ENCODE measurements at regions not wholly inside any gene's neighbourhood (a gene's known extent, or its start where the extent isn't known, plus 50 kb on each side); places are given as distances from the start of the nearest gene placed in this dataset.
"Not testable (repeated sequence)": the region's sequence is repeated elsewhere in the genome, so short reads cannot be mapped to it uniquely, and the experiment has no call there.

DNA sequence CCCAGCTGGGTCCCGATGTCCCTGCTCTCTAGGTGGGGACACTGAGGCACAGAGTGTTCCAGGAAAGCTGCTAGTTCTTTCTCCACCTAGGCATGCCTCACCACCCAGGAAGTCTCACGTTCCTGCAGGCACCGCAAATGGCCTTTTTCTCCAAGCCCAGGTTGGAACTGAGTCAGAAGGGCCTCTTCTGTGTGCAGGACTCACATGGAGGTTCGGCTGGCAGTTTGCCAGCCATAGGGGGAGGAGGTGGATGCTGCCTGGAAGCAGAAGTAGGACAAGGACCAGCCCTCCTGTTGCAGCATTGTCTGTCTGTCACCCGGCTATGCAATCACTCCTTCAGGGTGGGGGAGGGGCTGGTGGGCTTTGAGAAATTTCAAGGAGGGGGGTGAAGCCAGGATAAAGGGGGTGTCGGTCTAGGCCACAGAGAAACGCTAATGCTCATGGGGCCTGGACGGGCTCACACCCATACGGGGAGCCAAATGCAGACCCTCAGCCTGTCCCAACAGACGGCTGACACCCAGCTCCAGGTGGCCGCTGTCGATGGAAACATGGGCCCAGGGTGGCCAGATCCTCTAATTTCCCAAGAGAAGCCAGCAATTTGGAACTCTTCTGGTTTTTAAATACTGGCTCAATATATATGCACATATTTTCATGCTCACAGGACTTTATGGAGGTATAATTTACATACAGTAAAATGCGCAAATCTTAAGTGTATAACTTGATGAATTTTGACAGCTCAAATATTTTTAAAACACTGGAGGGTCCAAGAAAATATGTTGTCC lies 120.5 kb downstream of the PHETA1 start:
- DNase-seq, result peak; percentile 69 to 82 (median 74)

DNA sequence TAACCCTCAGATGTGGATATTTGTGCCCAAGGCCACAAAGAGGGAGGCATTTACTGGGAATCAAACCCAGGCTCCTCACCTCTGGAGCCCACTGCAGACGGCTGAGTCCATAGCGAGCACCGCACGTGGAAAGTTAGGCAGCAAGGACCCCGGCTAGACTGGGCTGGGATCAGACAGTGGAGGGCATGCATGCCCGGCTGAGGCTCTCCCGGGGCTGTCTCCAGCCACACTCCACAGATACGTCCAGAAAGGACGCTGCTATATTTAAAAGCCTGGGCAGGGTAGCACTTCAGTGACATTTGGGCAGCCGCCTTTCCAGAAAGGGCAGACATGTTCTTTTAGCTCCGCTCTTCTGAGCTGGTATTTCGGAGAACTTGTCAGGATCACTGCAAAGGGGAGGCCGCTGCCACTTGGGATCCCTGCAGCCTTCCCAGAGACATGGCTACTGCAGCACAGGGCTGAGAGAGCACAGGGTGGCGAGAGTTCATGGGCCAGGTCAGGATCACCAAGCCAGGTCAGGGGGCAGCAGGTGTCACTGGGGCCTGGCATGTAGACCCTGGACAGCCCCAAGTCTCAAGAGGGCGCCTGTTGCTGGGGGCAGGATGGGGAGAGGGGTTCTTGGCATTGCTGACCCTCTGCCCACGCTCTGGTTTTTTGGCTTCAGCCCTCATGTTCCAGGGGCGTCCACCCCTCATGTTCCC lies 121.7 kb downstream of the PHETA1 start:
- DNase-seq, result no peak

DNA sequence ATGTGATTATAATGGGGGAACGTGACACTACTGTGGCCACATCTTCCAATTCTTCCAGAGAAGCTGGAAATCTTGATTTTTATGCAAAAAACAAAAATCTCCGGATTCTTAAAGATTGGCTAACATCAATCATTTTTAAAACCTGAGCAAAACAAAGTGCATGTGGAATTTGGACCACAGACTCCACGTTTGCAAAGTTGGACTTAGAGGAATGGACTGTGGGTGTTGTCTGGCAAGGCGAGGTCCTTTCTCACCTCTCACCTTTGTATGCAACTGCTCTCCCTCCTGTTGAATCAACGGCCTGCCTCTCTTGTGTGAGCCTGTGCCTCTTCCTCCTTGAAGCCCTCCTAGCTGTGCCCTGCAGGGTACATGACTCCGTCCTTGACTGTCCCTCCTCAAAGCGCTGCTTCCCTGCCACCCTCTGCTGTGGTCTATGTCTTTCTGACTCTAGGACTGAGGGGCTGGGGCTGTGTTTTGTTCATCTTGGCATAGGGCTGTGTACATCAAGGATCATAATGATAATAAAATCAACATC lies 122.4 kb downstream of the PHETA1 start:
- DNase-seq, result no peak

DNA sequence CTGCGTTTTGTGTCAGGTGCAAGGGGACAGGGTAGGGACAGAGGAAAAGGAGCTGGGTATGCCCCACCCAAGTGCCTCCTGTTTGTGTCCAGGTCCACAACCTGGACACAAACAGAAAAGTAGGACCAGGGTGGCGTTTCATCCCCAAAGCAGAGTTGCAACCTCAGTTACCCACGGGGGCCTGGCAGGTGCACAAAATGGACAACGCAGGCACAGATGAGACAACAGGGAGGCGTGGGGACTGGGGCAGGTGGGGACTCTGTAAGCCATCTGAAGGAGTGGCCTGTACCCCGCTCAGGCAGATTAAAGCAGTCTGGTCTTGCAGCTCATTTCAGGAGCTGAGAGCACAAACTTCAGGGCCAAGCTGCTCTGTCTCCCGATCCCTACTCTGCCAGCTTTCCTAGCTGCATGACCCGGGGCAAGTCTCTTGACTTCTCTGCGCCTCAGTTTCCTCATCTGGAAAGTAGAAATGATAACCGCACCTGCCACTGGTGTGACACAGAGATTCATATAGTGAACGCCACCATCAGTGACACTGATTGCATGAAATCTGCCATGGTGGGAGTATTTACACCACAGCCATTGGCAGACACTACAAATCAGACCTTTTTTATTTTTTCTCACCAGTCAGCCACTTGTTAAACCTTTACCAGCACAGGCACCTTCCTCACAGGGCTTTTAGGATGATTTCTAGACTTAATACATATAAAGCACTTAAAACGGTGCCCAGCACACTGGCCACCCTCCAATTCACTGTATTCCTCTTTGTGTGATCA lies 123.0 kb downstream of the PHETA1 start:
- no peak for DNase-seq

DNA sequence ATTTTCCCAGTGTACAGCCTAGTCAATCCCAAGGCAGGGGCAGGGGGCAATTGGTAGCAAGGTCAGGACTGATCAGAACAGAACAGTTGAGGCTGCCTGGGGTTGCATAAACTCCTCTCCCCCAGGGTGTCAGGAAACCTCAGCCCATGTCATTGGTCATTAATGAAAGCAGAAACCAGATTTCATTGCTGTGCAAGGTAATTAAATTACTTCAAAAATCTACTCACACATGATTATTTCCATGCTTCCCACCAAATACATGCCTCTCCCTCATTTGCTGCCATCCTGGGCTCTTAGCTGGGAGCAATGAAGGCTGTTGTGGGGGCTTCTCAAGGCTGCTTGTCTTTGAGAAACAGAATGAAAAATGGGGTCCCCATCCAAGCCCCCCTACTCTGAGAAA lies 124.2 kb downstream of the PHETA1 start:
- no peak for DNase-seq

DNA sequence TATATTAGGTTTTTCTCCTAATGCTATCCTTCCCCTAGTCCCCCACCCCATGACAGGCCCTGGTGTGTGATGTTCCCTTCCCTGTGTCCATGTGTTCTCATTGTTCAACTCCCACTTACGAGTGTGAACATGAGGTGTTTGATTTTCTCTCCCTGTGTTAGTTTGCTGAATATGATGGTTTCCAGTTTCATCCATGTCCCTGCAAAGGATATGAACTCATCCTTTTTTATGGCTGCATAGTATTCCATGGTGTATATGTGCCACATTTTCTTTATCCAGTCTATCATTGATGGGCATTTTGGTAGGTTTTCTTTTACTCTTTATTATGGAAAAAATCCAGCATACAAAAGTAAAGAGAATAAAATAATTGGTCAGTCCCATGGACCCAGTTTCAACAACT lies 126.1 kb downstream of the PHETA1 start:
- not testable (repeated sequence) for DNase-seq

DNA sequence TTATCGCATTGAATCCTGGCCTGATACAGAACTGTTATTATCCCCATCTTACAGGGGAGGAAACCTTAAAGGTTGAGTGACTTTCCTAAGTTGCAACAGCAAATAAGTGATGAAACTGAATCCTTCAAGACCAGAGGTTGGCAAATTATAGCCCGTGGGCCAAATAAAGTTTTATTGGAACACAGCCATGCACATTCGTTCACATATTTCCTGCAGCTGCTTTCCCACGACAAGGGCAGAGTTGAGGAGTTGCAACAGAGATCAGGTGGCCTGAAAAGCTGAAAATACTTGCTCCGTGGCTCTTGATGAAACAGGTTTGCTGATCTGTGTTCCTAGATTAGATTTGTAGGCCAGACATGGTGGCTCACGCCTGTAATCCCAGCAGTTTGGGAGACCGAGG lies 126.7 kb downstream of the PHETA1 start:
- peak in 1 of 3 donors; percentile 28 for DNase-seq

DNA sequence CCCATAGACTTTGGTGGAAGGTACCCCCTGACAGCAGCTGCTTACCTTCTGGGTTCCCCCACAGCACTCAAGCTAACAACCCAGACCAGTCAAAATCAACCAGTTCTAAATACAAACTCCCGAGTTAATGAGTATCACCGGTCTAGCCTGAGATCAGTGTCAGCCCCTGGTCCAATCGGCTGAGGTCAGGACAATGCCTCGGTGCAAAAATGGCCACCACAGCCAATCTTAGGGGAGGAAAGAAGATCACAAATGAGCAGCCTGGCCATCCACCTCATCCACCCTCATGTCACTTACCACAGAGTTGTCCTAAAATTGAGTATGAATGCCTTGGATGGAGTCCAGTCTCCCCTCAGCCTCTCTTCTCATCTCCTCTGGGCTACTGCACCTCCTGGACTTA lies 128.5 kb downstream of the PHETA1 start:
- no peak for DNase-seq

DNA sequence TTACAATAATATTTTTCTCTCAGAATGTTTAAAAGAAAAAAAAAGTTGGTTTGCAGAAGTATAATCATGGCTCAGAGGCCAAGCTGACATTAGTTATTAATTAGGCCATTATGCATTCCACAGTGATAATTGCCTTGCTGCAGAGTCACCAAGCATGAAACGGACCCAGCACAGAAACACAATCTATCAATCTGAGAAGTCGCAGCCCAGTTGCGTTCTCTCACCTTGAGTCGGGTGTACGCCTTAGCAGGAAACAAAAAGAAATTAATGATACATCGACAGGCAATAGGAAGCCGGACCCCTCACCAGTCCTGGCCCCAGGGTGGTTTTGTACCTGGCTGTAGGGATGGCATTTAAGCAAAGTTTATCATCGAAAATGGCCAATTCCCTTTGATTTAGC lies 129.7 kb downstream of the PHETA1 start:
- no peak for DNase-seq

DNA sequence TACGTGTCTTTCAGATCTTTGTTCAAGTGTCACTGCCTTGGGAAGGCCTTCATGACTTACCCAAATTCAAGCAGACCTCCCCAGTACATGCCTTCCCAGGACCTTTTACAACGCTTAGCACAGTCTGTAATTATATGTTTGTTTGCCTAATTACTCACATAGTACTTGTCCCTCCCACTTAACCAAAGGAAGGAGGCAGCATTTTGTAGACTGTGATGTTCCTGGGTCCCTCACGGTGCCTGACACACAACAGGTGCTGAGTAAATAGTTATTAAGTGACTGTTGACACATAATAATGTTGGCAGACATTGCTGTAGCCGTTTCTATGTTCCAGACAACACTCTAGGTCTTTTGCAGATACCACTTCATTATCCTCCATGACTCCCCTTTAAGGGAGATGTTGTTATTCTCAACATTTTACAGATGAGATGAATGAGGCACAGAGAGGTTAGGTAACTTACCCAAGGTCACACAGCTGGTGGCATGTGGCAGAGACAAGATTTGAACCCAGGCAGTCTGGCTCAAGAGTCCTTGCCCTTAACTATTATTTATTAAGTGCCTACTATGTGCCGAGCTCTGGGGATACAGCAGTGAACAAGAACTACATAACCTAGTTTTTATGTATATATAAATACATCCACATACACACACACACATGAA lies 130.7 kb downstream of the PHETA1 start:
- no peak for DNase-seq

DNA sequence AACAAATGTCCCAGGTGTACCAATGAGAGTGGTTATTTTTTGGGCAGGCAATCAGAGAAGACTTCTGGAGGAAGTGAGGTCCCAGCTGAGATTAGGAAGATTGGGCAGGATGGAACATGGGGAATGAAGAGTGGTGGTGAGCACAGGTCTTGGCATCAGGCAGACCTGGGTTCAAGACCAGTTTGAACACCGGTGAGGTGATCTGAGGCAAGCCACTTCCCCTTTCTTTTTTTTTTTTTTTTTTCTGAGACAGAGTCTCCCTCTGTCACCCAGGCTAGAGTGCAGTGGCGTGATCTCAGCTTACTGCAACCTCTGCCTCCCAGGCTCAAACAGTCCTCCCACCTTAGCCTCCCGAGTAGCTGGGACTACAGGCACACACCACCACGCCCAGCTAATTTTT lies 134.4 kb downstream of the PHETA1 start:
- not testable (repeated sequence) for DNase-seq

DNA sequence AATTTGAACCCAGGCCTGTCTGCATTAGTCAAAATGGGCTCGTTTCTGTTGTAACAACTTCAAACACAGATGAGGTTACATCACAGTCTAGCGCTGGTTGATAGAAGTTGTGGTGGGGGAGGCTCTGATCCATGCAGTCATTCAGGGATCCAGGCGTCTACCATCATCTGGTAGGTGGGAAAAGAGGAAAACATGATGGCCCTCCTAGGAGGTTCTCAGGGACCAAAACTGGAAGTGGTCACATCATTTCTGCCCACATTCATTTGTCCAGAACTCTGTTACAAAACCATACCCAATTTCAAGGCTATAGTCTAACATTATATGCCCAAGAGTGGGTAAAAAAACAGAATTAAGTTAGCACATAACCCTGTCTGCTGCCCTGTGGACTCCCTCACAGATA lies 135.1 kb downstream of the PHETA1 start:
- no peak for DNase-seq

DNA sequence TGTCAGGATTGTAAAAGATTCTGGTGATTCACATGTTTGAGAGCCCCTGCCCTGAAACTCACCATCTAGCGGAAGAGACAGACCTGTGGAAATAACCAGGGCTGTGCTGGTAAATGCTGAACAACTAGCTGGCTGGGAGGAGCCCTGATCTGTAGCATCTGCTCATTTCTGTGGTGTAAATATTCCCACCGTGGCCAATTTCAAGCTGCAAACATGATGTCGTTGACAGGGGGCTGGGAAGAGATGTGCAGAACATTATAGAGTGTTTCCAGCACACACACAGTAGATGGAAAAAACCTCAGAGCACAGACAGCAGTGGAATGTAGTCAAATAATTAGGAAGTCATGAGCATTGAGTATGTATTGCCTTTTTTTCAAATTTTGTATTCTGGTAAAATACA lies 138.2 kb downstream of the PHETA1 start:
- no peak for DNase-seq

DNA sequence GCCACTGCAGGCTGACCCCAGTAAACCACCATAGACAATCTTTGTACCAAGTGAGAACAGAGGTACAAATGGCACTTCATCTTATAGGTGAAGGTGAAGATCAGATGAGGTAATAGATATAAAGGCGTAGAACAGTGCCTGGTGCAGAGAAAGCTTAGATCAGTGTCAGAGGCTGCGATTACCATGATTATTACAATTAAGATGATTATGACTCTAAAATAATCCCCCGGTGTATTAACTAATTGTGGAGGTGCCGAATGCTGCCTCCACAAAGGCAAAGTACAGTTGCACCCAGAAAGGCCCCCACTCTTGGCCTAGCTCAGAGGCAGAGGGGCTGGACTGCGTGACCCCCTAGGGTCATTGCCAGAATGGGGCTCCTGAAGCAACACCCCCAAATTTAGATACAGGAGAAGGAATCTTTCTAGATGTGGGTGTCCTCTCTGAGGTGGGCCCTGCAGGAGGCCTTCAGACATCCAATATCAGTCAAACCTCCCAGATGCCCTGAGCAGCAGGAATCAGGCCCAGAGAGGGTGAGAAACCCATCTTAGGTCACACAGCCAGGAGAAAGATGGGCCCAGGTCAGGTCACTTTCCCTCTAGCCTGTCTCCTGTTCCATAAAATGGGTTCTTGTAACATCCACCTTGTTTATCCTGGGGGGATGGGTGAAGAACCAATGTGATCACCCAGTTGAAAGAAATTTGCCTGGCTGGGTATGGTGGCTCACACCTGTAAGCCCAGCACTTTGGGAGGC lies 139.8 kb downstream of the PHETA1 start:
- no peak for DNase-seq

DNA sequence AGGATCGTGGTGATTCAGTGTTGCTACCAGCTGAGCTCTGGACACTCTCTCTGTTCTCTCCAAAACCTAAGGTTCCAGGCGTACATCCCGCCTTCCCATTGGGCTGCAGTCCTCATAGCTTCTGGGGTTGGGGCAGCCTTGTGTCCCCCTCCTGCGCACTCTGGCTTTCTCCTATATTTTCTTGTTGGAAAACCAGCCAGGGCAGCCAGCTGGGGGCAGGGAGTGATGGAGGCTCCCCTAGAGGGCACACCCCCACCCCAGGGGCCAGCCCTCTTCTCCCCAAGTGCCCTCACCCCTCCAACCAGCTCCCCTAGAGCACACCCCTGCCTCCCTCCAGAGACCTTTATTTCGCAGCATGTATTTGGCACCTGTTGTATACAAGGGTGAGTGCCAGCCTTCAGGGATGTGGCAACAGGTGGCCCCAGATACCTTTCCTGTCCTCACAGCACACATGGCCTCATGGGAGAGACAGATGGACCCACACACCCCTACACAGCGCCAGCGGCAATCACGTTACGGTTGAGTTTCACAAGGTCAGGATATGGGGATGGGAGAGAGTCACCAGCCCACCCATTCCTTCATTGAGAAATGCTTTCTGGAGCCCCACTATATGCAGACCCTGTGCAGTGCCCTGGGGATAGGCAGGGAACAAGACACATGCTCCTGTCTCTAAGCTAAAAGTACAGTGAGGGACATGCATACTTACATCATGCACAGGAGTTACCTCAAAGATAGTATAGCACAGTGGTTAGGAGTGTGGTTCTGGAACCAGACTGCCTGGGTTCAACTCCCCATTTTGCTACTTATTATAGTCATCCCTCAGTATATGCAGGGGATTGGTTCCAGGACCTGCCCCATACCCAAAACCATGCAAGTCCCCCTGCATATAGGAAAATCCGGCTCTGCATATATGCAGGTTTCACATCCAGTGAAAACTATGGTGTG lies 141.1 kb downstream of the PHETA1 start:
- no peak for DNase-seq

DNA sequence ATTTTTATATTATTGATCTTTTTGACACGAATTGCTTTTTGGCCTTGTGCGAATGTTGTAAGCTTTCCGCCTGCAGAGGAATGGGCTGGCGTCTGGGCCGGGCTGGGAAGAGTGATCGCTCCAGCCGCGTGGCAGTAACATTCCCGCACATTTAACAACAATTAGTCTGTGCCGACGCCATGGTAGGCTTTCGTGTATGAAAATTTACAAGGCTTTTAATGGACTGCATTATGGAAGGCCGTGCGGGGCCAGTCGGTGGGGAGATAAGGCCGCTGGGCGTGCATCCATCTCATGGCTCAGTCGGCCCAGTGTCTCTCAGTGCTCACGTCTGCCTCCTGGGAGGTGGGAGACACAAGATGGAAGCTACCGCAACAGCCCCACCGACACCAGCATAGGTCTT lies 142.2 kb downstream of the PHETA1 start:
- DNase-seq, result no peak

DNA sequence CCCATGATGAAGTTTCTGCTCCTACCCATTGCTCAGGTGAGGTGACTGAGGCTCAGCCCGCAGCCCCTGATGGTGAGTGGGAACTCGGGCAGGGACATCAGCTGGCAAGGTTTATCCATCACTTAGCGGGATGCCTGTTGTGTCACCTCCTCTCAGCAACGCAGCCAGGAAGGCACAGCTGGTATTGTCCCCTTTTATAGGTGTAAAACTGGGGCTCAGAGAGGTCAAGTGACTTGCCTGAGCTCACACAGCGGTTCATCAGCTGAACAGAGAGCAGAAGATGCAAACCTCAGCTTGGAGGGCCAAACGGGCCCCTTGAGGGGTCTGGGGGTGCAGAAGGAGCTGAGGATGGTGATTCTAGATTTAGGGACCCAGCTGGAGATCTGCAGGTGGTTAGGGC lies 143.6 kb downstream of the PHETA1 start:
- no peak for DNase-seq

DNA sequence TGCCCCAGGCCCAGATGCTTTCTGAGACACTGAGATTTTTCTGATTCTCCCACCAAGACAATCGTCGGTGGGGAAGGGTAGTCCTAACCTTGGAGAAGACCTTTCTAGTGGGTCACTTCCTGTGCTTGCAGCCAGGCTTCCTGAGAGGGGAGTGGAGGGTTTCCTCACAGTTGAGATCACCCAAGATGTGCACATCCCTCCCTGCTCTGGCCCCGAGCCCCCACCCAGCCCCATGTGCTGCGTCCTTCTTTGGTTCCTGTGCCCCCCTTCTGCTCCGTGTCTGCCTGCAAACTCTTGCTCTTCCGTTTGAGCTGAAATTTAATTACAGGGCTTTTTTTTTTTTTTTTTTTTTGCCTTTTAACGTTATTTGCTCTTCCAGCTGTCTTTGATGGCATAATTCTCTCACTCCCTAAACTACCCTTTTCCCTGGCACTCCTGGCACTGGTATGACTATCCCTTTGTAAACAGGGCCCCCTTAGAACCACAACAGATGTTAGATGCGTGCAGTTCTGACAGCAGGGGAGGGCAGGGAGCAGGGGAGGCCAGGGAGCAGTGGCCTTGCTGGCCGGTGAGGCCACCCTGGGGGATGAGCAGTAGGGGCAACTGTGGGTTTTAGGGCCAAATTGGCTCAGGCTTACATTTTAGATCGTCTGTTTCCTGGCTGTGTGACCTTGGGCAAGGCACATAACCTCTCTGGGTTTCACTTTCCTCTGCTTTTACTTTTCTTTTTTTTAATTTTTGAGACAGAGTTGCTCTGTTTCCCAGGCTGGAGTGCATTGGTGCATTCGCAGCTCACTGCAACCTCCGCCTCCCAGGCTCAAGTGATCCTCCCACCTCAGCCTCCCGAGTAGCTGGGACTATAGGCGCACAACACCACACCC lies 144.5 kb downstream of the PHETA1 start:
- peak; percentile 36 to 42 (median 38) for DNase-seq

DNA sequence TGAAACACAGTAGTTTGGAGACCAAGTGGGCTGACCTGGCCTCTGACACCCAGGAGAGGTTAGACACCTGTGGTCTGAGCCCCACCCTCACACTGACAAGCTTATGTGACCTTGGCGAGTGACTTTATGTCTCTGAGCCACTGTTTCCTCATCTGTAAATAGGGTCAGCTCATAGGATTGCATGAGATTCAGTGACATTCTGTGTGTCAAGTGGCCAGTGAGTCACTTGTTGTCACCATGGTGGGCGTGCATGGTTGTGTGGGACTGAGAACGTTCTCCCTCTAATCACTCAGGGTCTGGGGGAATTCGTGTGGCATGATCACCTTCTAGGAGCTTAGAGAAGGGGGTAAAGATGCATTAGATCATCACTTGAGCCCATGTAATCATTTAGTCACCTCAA lies 146.4 kb downstream of the PHETA1 start:
- peak; percentile 83 to 90 (median 86) for DNase-seq

DNA sequence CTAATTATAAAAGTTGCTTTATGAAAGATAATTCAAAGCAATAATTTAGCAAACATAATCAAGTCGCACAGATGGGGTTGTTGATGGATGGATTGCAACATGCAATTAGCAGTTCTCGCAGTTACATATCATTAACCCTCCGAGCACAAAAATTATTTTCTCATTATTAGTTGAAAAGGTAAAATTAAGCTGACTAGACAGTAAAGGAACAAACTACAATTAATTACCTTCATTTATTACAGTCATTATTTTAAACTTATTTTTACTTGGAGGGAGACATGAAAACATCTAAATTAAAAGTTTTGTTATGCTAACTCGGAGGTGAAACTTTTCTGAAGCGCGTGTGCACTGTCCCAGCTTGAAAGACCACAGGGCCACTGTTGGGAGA lies 146.9 kb downstream of the PHETA1 start:
- no peak for DNase-seq

Measured in suppressor macrophage treated with lipopolysaccharide for 1 hour (primary cell).